ENCODE measurements at regions not wholly inside any gene's neighbourhood (a gene's known extent, or its start where the extent isn't known, plus 50 kb on each side); places are given as distances from the start of the nearest gene placed in this dataset.
"Not testable (repeated sequence)": the region's sequence is repeated elsewhere in the genome, so short reads cannot be mapped to it uniquely, and the experiment has no call there.

DNA sequence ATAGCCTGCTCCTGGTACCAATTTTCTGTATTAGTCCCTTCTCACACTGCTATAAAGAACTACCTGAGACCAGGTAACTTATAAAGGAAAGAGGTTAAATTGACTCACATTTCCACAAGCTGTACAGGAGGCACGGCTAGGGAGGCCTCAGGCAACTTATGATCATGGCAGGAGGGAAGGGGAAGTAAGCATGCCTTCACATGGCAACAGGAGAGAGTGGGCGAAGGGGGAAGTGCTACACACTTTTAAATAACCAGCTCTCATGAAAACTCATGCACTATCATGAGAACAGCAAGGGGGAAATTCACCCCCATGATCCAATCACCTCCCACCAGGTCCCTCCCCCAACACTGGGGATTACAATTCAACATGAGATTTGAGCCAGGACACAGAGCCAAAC, 284.5 kb upstream of the KLF4 start:
- TF ChIP-seq FOXA1 (IDR thresholded peaks at IDR 0.05); HNF4G (IDR thresholded peaks at IDR 0.05); CTCF (IDR thresholded peaks at IDR 0.05; ENCODE audit: low read depth, low read length, missing input control); REST (IDR thresholded peaks at IDR 0.05); SP1 (IDR thresholded peaks at IDR 0.05); HNF4A (conservative IDR thresholded peaks at IDR 0.05); ZBTB33 (IDR thresholded peaks at IDR 0.05); GABPA (IDR thresholded peaks at IDR 0.05 in 1 of 2, conservative IDR thresholded peaks at IDR 0.05 in 1 of 2): not testable (repeated sequence)
- TF ChIP-seq, protein P1, sequence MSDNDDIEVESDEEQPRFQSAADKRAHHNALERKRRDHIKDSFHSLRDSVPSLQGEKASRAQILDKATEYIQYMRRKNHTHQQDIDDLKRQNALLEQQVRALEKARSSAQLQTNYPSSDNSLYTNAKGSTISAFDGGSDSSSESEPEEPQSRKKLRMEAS (IDR thresholded peaks at IDR 0.05): not testable (repeated sequence)
